ENCODE measurements at regions not wholly inside any gene's neighbourhood (a gene's known extent, or its start where the extent isn't known, plus 50 kb on each side); places are given as distances from the start of the nearest gene placed in this dataset.

- H3K4me3 Mint-ChIP-seq = peak overlapping the region in 1 of 10 donors; percentile 30
- H3K27me3 Mint-ChIP-seq = peaks cover 0 to 6% (median 0%) of the 10 kb centered on the region in 5 donors
- POLR2A ChIA-PET = interaction anchor here (0.6 kb wide), 1 partner anchor 107 kb away, joined by 3 read pairs; no protein-coding TSS in a partner anchor
- H3K36me3 Mint-ChIP-seq = no peaks in the 10 kb centered on the region
- H3K9me3 Mint-ChIP-seq = no peaks in the 10 kb centered on the region
- no peak for ATAC-seq
- DNase-seq = no peak
- no peak overlapping the region for H3K27ac Mint-ChIP-seq
- no peaks in the 10 kb centered on the region for H3K4me1 Mint-ChIP-seq
Observed at GRCh38 chr1:201618905-201619304, 80.0 kb downstream of the NAV1 start.

DNA sequence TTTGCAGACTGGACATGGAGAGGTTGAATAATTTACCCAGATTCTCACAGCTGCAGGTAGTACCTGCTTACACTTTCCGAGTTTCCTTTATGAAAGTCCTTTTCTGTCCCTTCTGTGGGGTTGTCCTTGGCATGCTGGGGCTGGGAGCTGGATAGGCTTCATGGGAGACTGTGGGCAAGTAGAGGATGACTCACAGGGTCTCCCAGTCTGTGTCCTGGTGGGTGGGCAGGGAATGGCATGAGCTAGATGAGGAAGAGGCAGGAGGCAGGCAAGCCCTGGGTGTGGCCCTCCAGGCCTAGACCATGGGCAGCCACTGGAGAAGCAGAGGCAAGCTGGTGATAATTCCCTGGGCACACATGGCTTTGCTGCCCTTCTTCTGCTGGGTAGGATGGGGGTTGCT lies 80.6 kb downstream of the NAV1 start:
- no peaks in the 10 kb centered on the region for H3K4me1 Mint-ChIP-seq
- H3K4me3 Mint-ChIP-seq = no peak overlapping the region
- H3K27ac Mint-ChIP-seq = no peak overlapping the region
- POLR2A ChIA-PET = no interaction called here
- no peaks in the 10 kb centered on the region for H3K36me3 Mint-ChIP-seq
- peaks cover 0 to 2% (median 0%) of the 10 kb centered on the region in 5 donors for H3K27me3 Mint-ChIP-seq
- H3K9me3 Mint-ChIP-seq = no peaks in the 10 kb centered on the region
- no peak for ATAC-seq
- DNase-seq = no peak

- H3K4me3 Mint-ChIP-seq = no peak overlapping the region
- ATAC-seq (no peak), DNase-seq (no peak)
- no peaks in the 10 kb centered on the region for H3K36me3 Mint-ChIP-seq
- no peaks in the 10 kb centered on the region for H3K9me3 Mint-ChIP-seq
- no peaks in the 10 kb centered on the region for H3K27me3 Mint-ChIP-seq
- no peaks in the 10 kb centered on the region for H3K4me1 Mint-ChIP-seq
- no peak overlapping the region for H3K27ac Mint-ChIP-seq
- POLR2A ChIA-PET = no interaction called here
Observed at GRCh38 chr1:201622353-201622752, 83.4 kb downstream of the NAV1 start.

GRCh38 chr1:201622824-201623223 lies 83.9 kb downstream of the NAV1 start:
- Mint-ChIP-seq H3K36me3 (no peaks in the 10 kb centered on the region), H3K27ac (no peak overlapping the region), H3K4me1 (no peaks in the 10 kb centered on the region), H3K9me3 (no peaks in the 10 kb centered on the region), H3K4me3 (no peak overlapping the region), H3K27me3 (no peaks in the 10 kb centered on the region)
- DNase-seq (no peak), ATAC-seq (no peak)
- POLR2A ChIA-PET = no interaction called here

DNA sequence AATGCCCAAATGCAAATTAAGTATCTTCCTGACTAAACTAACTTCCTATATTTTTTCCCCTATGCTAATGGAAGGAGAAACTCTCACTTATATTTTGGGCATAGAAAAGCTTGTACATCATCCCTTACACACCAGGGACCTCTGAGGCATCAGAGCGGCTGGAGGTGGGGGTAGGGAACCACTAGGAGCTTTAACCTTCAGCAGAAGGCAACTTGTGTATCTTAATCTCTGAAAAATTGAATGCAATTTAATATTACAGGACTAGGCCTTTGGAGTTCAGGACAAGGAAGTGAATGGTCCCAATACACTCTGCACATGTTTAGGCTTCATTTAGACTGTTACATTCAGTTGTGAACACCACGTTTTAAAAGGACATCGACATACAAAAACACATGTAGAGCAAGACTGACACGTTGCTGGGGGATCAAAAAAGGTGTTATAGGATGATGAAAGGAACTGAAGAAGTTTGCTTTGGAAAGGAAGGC lies 85.9 kb downstream of the NAV1 start:
- H3K27me3 Mint-ChIP-seq = no peaks in the 10 kb centered on the region
- no peak overlapping the region for H3K27ac Mint-ChIP-seq

GRCh38 chr1:201625226-201625761 lies 86.4 kb downstream of the NAV1 start:
- no peak for DNase-seq
- no peaks in the 10 kb centered on the region for H3K36me3 Mint-ChIP-seq
- no peak overlapping the region for H3K27ac Mint-ChIP-seq
- no peak for ATAC-seq
- no peak overlapping the region for H3K4me3 Mint-ChIP-seq
- POLR2A ChIA-PET = no interaction called here
- H3K9me3 Mint-ChIP-seq = no peaks in the 10 kb centered on the region
- no peaks in the 10 kb centered on the region for H3K4me1 Mint-ChIP-seq
- no peaks in the 10 kb centered on the region for H3K27me3 Mint-ChIP-seq

More for the DNA sequence above, 85.9 kb downstream of the NAV1 start:
- ATAC-seq (no peak), DNase-seq (no peak)
- Mint-ChIP-seq H3K36me3 (no peaks in the 10 kb centered on the region), H3K4me1 (no peaks in the 10 kb centered on the region), H3K9me3 (no peaks in the 10 kb centered on the region), H3K4me3 (no peak overlapping the region)
- POLR2A ChIA-PET = no interaction called here

DNA sequence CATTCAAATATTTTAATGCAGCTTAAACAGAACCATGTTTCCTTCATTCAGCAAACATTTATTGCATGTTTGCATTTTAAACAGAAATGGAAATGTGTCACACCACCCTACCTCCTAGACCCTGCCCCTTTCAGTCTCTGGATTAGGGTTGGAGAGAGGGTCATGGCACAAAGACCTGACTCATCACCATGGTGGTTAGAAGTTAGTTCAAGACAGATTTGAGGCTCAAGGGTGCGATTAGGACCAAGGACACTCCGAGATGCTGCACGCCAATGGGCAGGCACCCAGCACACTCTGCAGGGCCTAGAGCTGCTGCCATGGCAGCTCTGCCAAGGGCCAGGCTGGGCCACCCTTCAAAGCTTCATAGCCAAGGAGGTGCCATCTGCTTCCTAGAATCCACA lies 86.9 kb downstream of the NAV1 start:
- ATAC-seq (no peak), DNase-seq (no peak)
- POLR2A ChIA-PET = no interaction called here
- H3K4me3 Mint-ChIP-seq = no peak overlapping the region
- no peaks in the 10 kb centered on the region for H3K9me3 Mint-ChIP-seq
- peaks cover 0 to under 1% (median 0%) of the 10 kb centered on the region in 5 donors for H3K27me3 Mint-ChIP-seq
- H3K36me3 Mint-ChIP-seq = no peaks in the 10 kb centered on the region
- H3K4me1 Mint-ChIP-seq = no peaks in the 10 kb centered on the region
- no peak overlapping the region for H3K27ac Mint-ChIP-seq

GRCh38 chr1:201626629-201627275 lies 87.8 kb downstream of the NAV1 start:
- H3K27ac Mint-ChIP-seq = no peak overlapping the region
- H3K4me1 Mint-ChIP-seq = no peaks in the 10 kb centered on the region
- H3K9me3 Mint-ChIP-seq = no peaks in the 10 kb centered on the region
- H3K4me3 Mint-ChIP-seq = no peak overlapping the region
- POLR2A ChIA-PET = no interaction called here
- ATAC-seq (no peak), DNase-seq (no peak)
- peaks cover 0 to 4% (median 0%) of the 10 kb centered on the region in 5 donors for H3K27me3 Mint-ChIP-seq
- no peaks in the 10 kb centered on the region for H3K36me3 Mint-ChIP-seq

- no peaks in the 10 kb centered on the region for H3K36me3 Mint-ChIP-seq
- no peak overlapping the region for H3K4me3 Mint-ChIP-seq
- H3K27ac Mint-ChIP-seq = no peak overlapping the region
- POLR2A ChIA-PET = no interaction called here
- DNase-seq = no peak
- peaks cover 0 to 4% (median 0%) of the 10 kb centered on the region in 5 donors for H3K27me3 Mint-ChIP-seq
- H3K9me3 Mint-ChIP-seq = no peaks in the 10 kb centered on the region
- H3K4me1 Mint-ChIP-seq = no peaks in the 10 kb centered on the region
- ATAC-seq = no peak
Observed at GRCh38 chr1:201628490-201628889, 89.6 kb downstream of the NAV1 start.

DNA sequence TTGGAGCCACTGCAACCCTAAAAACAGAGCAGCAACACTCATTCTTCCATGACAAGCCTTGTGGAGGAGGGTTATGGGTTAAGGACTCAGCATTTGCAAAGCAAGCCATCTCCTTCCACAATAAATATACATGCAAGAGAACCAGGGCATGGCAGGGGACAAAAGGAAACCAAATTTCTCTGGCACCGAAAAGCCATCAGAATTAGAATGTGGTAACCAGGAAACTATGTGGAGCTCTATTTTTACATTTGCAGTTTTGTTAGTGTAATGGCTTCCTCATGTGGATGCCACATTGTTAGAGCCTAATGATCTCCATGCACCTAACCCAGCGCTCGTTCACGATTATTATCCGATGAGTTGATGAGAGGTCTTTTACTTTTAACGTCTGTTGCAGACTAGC lies 91.7 kb downstream of the NAV1 start:
- no peak overlapping the region for H3K4me3 Mint-ChIP-seq
- peaks cover 0 to 7% (median 0%) of the 10 kb centered on the region in 5 donors for H3K27me3 Mint-ChIP-seq
- no peaks in the 10 kb centered on the region for H3K4me1 Mint-ChIP-seq
- POLR2A ChIA-PET = no interaction called here
- no peak for DNase-seq
- H3K27ac Mint-ChIP-seq = no peak overlapping the region
- no peak for ATAC-seq
- H3K9me3 Mint-ChIP-seq = no peaks in the 10 kb centered on the region
- H3K36me3 Mint-ChIP-seq = no peaks in the 10 kb centered on the region

GRCh38 chr1:201631037-201631436 lies 92.1 kb downstream of the NAV1 start:
- no peaks in the 10 kb centered on the region for H3K36me3 Mint-ChIP-seq
- POLR2A ChIA-PET = no interaction called here
- H3K9me3 Mint-ChIP-seq = no peaks in the 10 kb centered on the region
- no peak for DNase-seq
- H3K27me3 Mint-ChIP-seq = peaks cover 0 to 7% (median 0%) of the 10 kb centered on the region in 5 donors
- no peak overlapping the region for H3K27ac Mint-ChIP-seq
- no peak for ATAC-seq
- H3K4me3 Mint-ChIP-seq = no peak overlapping the region
- no peaks in the 10 kb centered on the region for H3K4me1 Mint-ChIP-seq

DNA sequence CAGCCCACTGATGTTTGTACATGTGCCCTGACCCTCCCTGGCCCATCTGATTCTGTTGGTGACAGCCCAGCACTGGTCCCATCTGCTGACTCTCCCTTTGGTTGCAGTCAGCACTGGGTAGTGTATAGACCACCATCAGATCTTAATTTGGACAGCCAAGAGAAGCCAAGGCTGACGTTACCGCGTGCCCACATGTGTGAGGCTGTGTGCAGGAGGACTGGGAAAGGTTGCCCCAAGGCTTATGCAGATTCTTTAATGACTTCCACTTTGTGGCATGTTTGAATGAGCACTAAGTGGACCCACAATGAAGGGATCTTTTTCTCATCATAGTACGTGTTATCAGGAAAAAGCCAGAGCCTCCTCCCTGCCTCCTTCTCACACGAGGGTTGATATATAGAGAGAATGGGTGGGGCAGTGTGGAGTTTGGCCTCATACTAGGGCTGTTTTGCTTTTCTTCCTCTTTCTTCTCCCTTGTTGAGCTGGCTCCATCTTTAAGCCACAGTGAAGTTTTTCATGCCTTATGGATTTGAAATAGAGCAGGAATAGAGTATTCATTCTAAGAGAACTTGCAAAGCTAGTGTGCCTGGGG lies 93.5 kb downstream of the NAV1 start:
- H3K27ac Mint-ChIP-seq = no peak overlapping the region
- POLR2A ChIA-PET = no interaction called here
- no peak overlapping the region for H3K4me3 Mint-ChIP-seq
- H3K9me3 Mint-ChIP-seq = no peaks in the 10 kb centered on the region
- ATAC-seq = no peak
- no peaks in the 10 kb centered on the region for H3K4me1 Mint-ChIP-seq
- peaks cover 0 to 7% (median 0%) of the 10 kb centered on the region in 5 donors for H3K27me3 Mint-ChIP-seq
- no peak for DNase-seq
- H3K36me3 Mint-ChIP-seq = no peaks in the 10 kb centered on the region

- Mint-ChIP-seq H3K27me3 (peaks cover 0 to 7% (median 0%) of the 10 kb centered on the region in 5 donors), H3K4me3 (no peak overlapping the region), H3K36me3 (no peaks in the 10 kb centered on the region), H3K27ac (no peak overlapping the region), H3K4me1 (no peaks in the 10 kb centered on the region), H3K9me3 (no peaks in the 10 kb centered on the region)
- no peak for DNase-seq
- ATAC-seq = no peak
- POLR2A ChIA-PET = no interaction called here
Observed at GRCh38 chr1:201633297-201633696, 94.4 kb downstream of the NAV1 start.

GRCh38 chr1:201633811-201634210 lies 94.9 kb downstream of the NAV1 start:
- Mint-ChIP-seq H3K4me3 (no peak overlapping the region), H3K4me1 (no peaks in the 10 kb centered on the region), H3K27me3 (peaks cover 0 to 7% (median 0%) of the 10 kb centered on the region in 5 donors), H3K36me3 (no peaks in the 10 kb centered on the region), H3K27ac (no peak overlapping the region), H3K9me3 (no peaks in the 10 kb centered on the region)
- no peak for DNase-seq
- POLR2A ChIA-PET = no interaction called here
- ATAC-seq = no peak

All from naive thymus-derived CD8-positive, alpha-beta T cell (primary cell).